ENCODE measurements at regions not wholly inside any gene's neighbourhood (a gene's known extent, or its start where the extent isn't known, plus 50 kb on each side); places are given as distances from the start of the nearest gene placed in this dataset.

- TF ChIP-seq CTCF (IDR thresholded peaks at IDR 0.05), result no peak
- TF ChIP-seq POLR2A (IDR thresholded peaks at IDR 0.05), result no peak
These were observed 312.5 kb upstream of the FLRT2 start for GRCh38 chr14:85217412-85217811.
